Right lobe of liver (tissue), 4 donors: ENCODE measurements at regions not wholly inside any gene's neighbourhood (a gene's known extent, or its start where the extent isn't known, plus 50 kb on each side); places are given as distances from the start of the nearest gene placed in this dataset.

Experiments used
- POLR2A ChIP-seq: fragments of 450-650 bp; IDR thresholded peaks from one replicate; pipeline ENCODE4 v1.6.1; 2017; ENCODE audit warnings: antibody characterized with exemption, mild to moderate bottlenecking
- TF ChIP-seq, protein P1 (sequence below), 4 donors: fragments of 200-600 bp in 3 of 4; fragments of 450-650 bp in 1 of 4; IDR thresholded peaks; one replicate each; pipeline versions ENCODE4 v1.5.1 to v1.8.0; 2016 to 2022; ENCODE audit warnings: antibody characterized with exemption in 4 of 4, mild to moderate bottlenecking in 2 of 4
- donor health status: DM: no; HTN: no; CAD: no.
- donor health status: DM: no; HTN: no; CAD: no.
- donor health status: DM: no; HTN: yes; CAD: no.

DNA sequence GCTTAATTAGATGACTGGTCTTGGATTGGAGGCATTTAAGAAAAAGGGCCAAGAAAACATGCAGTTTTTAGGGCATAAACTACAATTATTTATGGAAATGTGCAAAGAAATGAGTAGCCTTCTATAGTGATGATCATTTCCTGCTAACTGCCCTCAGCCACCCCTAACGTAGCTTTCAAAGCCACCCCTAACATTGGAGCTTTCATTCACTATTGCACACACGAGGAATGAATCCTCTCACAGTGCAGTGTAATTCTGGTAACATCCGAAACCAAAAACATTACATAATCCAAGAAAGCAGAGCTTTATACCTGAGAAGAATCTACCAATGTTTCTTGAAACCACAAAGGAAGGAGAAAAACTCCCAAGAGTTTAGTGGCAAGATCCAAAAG lies 1003.6 kb downstream of the TMEM121 start:
- TF ChIP-seq, protein P1, sequence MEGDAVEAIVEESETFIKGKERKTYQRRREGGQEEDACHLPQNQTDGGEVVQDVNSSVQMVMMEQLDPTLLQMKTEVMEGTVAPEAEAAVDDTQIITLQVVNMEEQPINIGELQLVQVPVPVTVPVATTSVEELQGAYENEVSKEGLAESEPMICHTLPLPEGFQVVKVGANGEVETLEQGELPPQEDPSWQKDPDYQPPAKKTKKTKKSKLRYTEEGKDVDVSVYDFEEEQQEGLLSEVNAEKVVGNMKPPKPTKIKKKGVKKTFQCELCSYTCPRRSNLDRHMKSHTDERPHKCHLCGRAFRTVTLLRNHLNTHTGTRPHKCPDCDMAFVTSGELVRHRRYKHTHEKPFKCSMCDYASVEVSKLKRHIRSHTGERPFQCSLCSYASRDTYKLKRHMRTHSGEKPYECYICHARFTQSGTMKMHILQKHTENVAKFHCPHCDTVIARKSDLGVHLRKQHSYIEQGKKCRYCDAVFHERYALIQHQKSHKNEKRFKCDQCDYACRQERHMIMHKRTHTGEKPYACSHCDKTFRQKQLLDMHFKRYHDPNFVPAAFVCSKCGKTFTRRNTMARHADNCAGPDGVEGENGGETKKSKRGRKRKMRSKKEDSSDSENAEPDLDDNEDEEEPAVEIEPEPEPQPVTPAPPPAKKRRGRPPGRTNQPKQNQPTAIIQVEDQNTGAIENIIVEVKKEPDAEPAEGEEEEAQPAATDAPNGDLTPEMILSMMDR (IDR thresholded peaks at IDR 0.05) = no peak
- no peak for TF ChIP-seq POLR2A
